HG02870 (cell line): ENCODE measurements at regions not wholly inside any gene's neighbourhood (a gene's known extent, or its start where the extent isn't known, plus 50 kb on each side); places are given as distances from the start of the nearest gene placed in this dataset.
"Not testable (repeated sequence)": the region's sequence is repeated elsewhere in the genome, so short reads cannot be mapped to it uniquely, and the experiment has no call there.

Source experiments
- ATAC-seq: cut with Tn5 transposase; IDR thresholded peaks from one replicate; pipeline ENCODE4 v1.9.1; 2021; ENCODE audit warnings: mild to moderate bottlenecking, moderate library complexity; ENCODE audit not compliant: unreplicated experiment

- ATAC-seq, result no peak
These were observed 458.4 kb upstream of the CCDC179 start for GRCh38 chr11:23318670-23319069.

GRCh38 chr11:23320131-23320530 lies 459.9 kb upstream of the CCDC179 start:
- no peak for ATAC-seq

GRCh38 chr11:23335586-23335985 lies 475.3 kb upstream of the CCDC179 start:
- not testable (repeated sequence) for ATAC-seq

- ATAC-seq, result no peak
These were observed 476.7 kb upstream of the CCDC179 start for GRCh38 chr11:23336961-23337360.

GRCh38 chr11:23353611-23354010 lies 493.3 kb upstream of the CCDC179 start:
- ATAC-seq, result no peak

GRCh38 chr11:23359297-23359696 lies 499.0 kb upstream of the CCDC179 start:
- no peak for ATAC-seq

- no peak for ATAC-seq
These were observed 503.8 kb upstream of the CCDC179 start for GRCh38 chr11:23364076-23364475.

- no peak for ATAC-seq
These were observed 510.5 kb upstream of the CCDC179 start for GRCh38 chr11:23370580-23371275.

GRCh38 chr11:23377909-23378308 lies 517.6 kb upstream of the CCDC179 start:
- no peak for ATAC-seq

GRCh38 chr11:23391031-23391430 lies 530.8 kb upstream of the CCDC179 start:
- ATAC-seq, result no peak

- no peak for ATAC-seq
These were observed 537.8 kb upstream of the CCDC179 start for GRCh38 chr11:23398052-23398451.

GRCh38 chr11:23399995-23400394 lies 539.7 kb upstream of the CCDC179 start:
- ATAC-seq, result no peak

GRCh38 chr11:23403210-23404185 lies 543.2 kb upstream of the CCDC179 start:
- ATAC-seq, result no peak

- no peak for ATAC-seq
These were observed 544.2 kb upstream of the CCDC179 start for GRCh38 chr11:23404225-23405160.

GRCh38 chr11:23405350-23405937 lies 545.2 kb upstream of the CCDC179 start:
- no peak for ATAC-seq

GRCh38 chr11:23406131-23406819 lies 546.0 kb upstream of the CCDC179 start:
- no peak for ATAC-seq

GRCh38 chr11:23413057-23413456 lies 552.8 kb upstream of the CCDC179 start:
- no peak for ATAC-seq

- no peak for ATAC-seq
These were observed 562.8 kb upstream of the CCDC179 start for GRCh38 chr11:23423104-23423503.

GRCh38 chr11:23423656-23424055 lies 563.4 kb upstream of the CCDC179 start:
- ATAC-seq, result no peak

GRCh38 chr11:23425381-23425780 lies 565.1 kb upstream of the CCDC179 start:
- ATAC-seq, result no peak
